GM23338 (cell line): ENCODE measurements at regions not wholly inside any gene's neighbourhood (a gene's known extent, or its start where the extent isn't known, plus 50 kb on each side); places are given as distances from the start of the nearest gene placed in this dataset.

Experiments used
- CREB1 ChIP-seq: fragments of 250-450 bp; sonication (Bioruptor Pico); IDR thresholded peaks from 2 replicates; pipeline ENCODE4 v1.5.0; 2020; ENCODE audit warnings: low read depth, mild to moderate bottlenecking, moderate library complexity
- CTCF ChIP-seq, 2 experiments: fragments of 200-600 bp in 1 of 2; sonication (generic) in 1 of 2; conservative IDR thresholded peaks; 2 replicates each; pipeline versions ENCODE4 v1.5.1 to v1.6.1; 2016 to 2017; ENCODE audit warnings: antibody characterized with exemption in 2 of 2, low read depth in 2 of 2, mild to moderate bottlenecking in 2 of 2, moderate library complexity in 1 of 2
- ETS1 ChIP-seq: IDR thresholded peaks from 2 replicates; pipeline ENCODE4 v1.6.1; 2016; ENCODE audit warnings: antibody characterized with exemption
- EZH2 ChIP-seq: fragments of 200-600 bp; sonication (generic); IDR thresholded peaks from one replicate; pipeline ENCODE4 v1.8.0; 2017; ENCODE audit warnings: antibody characterized with exemption, mild to moderate bottlenecking, low read depth; ENCODE audit not compliant: unreplicated experiment
- EZH2phosphoT487 ChIP-seq: fragments of 200-600 bp; sonication (generic); IDR thresholded peaks from one replicate; pipeline ENCODE4 v1.8.1; 2018; ENCODE audit warnings: antibody characterized with exemption; ENCODE audit not compliant: unreplicated experiment
- JUNB ChIP-seq: IDR thresholded peaks from one replicate; pipeline ENCODE4 v1.6.1; 2016; ENCODE audit warnings: antibody characterized with exemption; ENCODE audit not compliant: unreplicated experiment
- NANOG ChIP-seq: IDR thresholded peaks from 2 replicates; pipeline ENCODE4 v1.6.1; 2016; ENCODE audit warnings: antibody characterized with exemption, borderline replicate concordance
- POLR2AphosphoS5 ChIP-seq: IDR thresholded peaks from 2 replicates; pipeline ENCODE4 v1.6.1; 2016; ENCODE audit warnings: antibody characterized with exemption, low read depth
- REST ChIP-seq: IDR thresholded peaks from one replicate; pipeline ENCODE4 v1.6.1; 2018; ENCODE audit warnings: antibody characterized with exemption; ENCODE audit not compliant: unreplicated experiment
- ZNF114 ChIP-seq: fragments of 250-450 bp; sonication (Bioruptor Pico); IDR thresholded peaks from 2 replicates; pipeline ENCODE4 v1.5.0; 2020; ENCODE audit warnings: mild to moderate bottlenecking, moderate library complexity
- TF ChIP-seq, protein P1 (sequence below): fragments of 250-450 bp; sonication (Bioruptor Pico); IDR thresholded peaks from 2 replicates; pipeline ENCODE4 v1.5.0; 2020; ENCODE audit warnings: mild to moderate bottlenecking, moderate library complexity

DNA sequence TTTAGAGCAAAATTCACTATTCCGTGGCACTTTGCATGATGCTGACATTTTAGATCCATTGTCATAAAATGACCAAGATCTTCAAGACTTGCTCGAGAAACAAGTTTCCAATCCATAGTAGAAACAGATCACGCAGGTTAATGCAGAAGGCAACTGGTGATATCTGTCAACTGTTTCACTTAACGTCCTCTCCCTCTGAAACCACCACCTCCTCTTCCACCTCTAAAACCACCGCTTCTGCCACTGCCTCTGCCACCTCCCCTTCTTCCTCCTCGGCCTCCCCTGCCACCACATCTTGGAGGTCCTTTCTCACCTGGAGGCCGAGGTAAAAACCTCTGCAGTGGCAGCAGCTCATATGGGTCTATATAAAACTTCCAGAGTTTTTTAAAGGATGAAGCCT lies 84.6 kb upstream of the IRF2 start:
- no peak for TF ChIP-seq CTCF (conservative IDR thresholded peaks at IDR 0.05; ENCODE audit: low read depth in 2 of 2)
- TF ChIP-seq POLR2AphosphoS5, result no peak
- TF ChIP-seq EZH2, result no peak
- TF ChIP-seq REST, result no peak
- TF ChIP-seq JUNB, result no peak
- TF ChIP-seq EZH2phosphoT487, result no peak
- TF ChIP-seq ZNF114 (CRISPR knock-in tag), result no peak
- no peak for TF ChIP-seq CREB1 (CRISPR knock-in tag)
- no peak for TF ChIP-seq ETS1
- TF ChIP-seq, protein P1, sequence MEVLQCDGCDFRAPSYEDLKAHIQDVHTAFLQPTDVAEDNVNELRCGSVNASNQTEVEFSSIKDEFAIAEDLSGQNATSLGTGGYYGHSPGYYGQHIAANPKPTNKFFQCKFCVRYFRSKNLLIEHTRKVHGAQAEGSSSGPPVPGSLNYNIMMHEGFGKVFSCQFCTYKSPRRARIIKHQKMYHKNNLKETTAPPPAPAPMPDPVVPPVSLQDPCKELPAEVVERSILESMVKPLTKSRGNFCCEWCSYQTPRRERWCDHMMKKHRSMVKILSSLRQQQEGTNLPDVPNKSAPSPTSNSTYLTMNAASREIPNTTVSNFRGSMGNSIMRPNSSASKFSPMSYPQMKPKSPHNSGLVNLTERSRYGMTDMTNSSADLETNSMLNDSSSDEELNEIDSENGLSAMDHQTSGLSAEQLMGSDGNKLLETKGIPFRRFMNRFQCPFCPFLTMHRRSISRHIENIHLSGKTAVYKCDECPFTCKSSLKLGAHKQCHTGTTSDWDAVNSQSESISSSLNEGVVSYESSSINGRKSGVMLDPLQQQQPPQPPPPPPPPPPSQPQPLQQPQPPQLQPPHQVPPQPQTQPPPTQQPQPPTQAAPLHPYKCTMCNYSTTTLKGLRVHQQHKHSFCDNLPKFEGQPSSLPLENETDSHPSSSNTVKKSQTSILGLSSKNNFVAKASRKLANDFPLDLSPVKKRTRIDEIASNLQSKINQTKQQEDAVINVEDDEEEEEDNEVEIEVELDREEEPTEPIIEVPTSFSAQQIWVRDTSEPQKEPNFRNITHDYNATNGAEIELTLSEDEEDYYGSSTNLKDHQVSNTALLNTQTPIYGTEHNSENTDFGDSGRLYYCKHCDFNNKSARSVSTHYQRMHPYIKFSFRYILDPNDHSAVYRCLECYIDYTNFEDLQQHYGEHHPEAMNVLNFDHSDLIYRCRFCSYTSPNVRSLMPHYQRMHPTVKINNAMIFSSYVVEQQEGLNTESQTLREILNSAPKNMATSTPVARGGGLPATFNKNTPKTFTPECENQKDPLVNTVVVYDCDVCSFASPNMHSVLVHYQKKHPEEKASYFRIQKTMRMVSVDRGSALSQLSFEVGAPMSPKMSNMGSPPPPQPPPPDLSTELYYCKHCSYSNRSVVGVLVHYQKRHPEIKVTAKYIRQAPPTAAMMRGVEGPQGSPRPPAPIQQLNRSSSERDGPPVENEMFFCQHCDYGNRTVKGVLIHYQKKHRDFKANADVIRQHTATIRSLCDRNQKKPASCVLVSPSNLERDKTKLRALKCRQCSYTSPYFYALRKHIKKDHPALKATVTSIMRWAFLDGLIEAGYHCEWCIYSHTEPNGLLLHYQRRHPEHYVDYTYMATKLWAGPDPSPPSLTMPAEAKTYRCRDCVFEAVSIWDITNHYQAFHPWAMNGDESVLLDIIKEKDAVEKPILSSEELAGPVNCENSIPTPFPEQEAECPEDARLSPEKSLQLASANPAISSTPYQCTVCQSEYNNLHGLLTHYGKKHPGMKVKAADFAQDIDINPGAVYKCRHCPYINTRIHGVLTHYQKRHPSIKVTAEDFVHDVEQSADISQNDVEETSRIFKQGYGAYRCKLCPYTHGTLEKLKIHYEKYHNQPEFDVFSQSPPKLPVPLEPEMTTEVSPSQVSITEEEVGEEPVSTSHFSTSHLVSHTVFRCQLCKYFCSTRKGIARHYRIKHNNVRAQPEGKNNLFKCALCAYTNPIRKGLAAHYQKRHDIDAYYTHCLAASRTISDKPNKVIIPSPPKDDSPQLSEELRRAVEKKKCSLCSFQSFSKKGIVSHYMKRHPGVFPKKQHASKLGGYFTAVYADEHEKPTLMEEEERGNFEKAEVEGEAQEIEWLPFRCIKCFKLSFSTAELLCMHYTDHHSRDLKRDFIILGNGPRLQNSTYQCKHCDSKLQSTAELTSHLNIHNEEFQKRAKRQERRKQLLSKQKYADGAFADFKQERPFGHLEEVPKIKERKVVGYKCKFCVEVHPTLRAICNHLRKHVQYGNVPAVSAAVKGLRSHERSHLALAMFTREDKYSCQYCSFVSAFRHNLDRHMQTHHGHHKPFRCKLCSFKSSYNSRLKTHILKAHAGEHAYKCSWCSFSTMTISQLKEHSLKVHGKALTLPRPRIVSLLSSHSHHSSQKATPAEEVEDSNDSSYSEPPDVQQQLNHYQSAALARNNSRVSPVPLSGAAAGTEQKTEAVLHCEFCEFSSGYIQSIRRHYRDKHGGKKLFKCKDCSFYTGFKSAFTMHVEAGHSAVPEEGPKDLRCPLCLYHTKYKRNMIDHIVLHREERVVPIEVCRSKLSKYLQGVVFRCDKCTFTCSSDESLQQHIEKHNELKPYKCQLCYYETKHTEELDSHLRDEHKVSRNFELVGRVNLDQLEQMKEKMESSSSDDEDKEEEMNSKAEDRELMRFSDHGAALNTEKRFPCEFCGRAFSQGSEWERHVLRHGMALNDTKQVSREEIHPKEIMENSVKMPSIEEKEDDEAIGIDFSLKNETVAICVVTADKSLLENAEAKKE (CRISPR knock-in tag), result no peak
- no peak for TF ChIP-seq NANOG
